Caco-2 (cell line): ENCODE measurements at regions not wholly inside any gene's neighbourhood (a gene's known extent, or its start where the extent isn't known, plus 50 kb on each side); places are given as distances from the start of the nearest gene placed in this dataset.

Experiments
- BruUV-seq: library from RNA; stranded (reverse); fragments of 400-500 nt; replicated peaks from 2 replicates; lab custom pipeline; 2021; lab: Mats Ljungman, UMichigan
- CTCF ChIA-PET: fragments of 300-600 bp; sonication (Branson Sonifier 250); formaldehyde crosslinking; loops from one replicate; lab custom pipeline; 2022; ENCODE audit warnings: antibody characterized with exemption; lab: Charles Lee
- POLR2A ChIA-PET: fragments of 300-600 bp; sonication (Branson Sonifier 250); formaldehyde crosslinking; loops from one replicate; lab custom pipeline; 2022; ENCODE audit warnings: antibody characterized with exemption; lab: Charles Lee
- DNase-seq, 2 experiments: peaks; one replicate each; pipeline versions ENCODE4 v3.0.0 to v3.0.0-alpha.2; 2020 to 2022
- H3K27me3 ChIP-seq: replicated peaks from 2 replicates; pipeline ENCODE4 v1.6.0; 2011; ENCODE audit warnings: low read length; ENCODE audit not compliant: control insufficient read depth, insufficient read depth
- H3K36me3 ChIP-seq: 2 replicates; pipeline ENCODE4 v1.5.1; 2011; ENCODE audit warnings: low read length; ENCODE audit not compliant: control insufficient read depth, insufficient read depth
- H3K4me1 ChIP-seq: fragments of 250-450 bp; sonication (Bioruptor Pico); 2 replicates; pipeline ENCODE4 v1.5.1; 2020; ENCODE audit warnings: mild to moderate bottlenecking
- H3K4me3 ChIP-seq: 2 replicates; pipeline ENCODE4 v1.5.1; 2011; ENCODE audit warnings: low read depth, mild to moderate bottlenecking, control low read depth, low read length
- H3K9me3 ChIP-seq: fragments of 250-450 bp; sonication (Bioruptor Pico); 2 replicates; pipeline ENCODE4 v1.5.1; 2020; ENCODE audit warnings: mild to moderate bottlenecking, moderate library complexity
- H3K27ac Mint-ChIP-seq: one replicate; pipeline ENCODE4 v1.8.0; 2022; ENCODE audit warnings: mixed read lengths; ENCODE audit not compliant: unreplicated experiment
- H3K27me3 Mint-ChIP-seq: one replicate; pipeline ENCODE4 v1.8.0; 2022; ENCODE audit warnings: mixed read lengths; ENCODE audit not compliant: insufficient read depth, unreplicated experiment
- H3K36me3 Mint-ChIP-seq: one replicate; pipeline ENCODE4 v1.8.0; 2022; ENCODE audit warnings: mild to moderate bottlenecking, mixed read lengths; ENCODE audit not compliant: insufficient read depth, unreplicated experiment
- H3K4me1 Mint-ChIP-seq: one replicate; pipeline ENCODE4 v1.8.0; 2022; ENCODE audit warnings: low read depth, mixed read lengths; ENCODE audit not compliant: unreplicated experiment
- H3K4me3 Mint-ChIP-seq: one replicate; pipeline ENCODE4 v1.8.0; 2022; ENCODE audit warnings: mild to moderate bottlenecking, moderate library complexity, mixed read lengths; ENCODE audit not compliant: unreplicated experiment
- H3K9me3 Mint-ChIP-seq: one replicate; pipeline ENCODE4 v1.8.0; 2022; ENCODE audit warnings: mixed read lengths; ENCODE audit not compliant: unreplicated experiment
- CTCF ChIP-seq, 2 experiments: fragments of 200-600 bp in 1 of 2; IDR thresholded peaks; 1 replicate in 1 of 2; 2 replicates in 1 of 2; pipeline versions ENCODE4 v1.5.1 to v1.8.0; 2011 to 2022; ENCODE audit warnings: antibody characterized with exemption in 1 of 2, control low read depth in 1 of 2, inconsistent platforms in 1 of 2, low read depth in 1 of 2, low read length in 1 of 2, mild to moderate bottlenecking in 1 of 2, moderate library complexity in 1 of 2; ENCODE audit not compliant: insufficient read depth in 1 of 2, severe bottlenecking in 1 of 2, unreplicated experiment in 1 of 2
- intact Hi-C: fragments of 100-400 bp; cut with micrococcal nuclease; formaldehyde crosslinking; loops from one replicate; pipeline ENCODE4 v1.10.0; 2022; ENCODE audit not compliant: unreplicated experiment

GRCh38 chr7:21996641-21997040 lies 50.9 kb upstream of the CDCA7L start:
- BruUV-seq: no TSS peak

More at GRCh38 chr7:21996641-21997040, 50.9 kb upstream of the CDCA7L start:
- ChIA-PET POLR2A (no interaction called here), CTCF (no interaction called here)
- no peak for DNase-seq
- Mint-ChIP-seq H3K4me1 (no peaks in the 10 kb centered on the region), H3K36me3 (no peaks in the 10 kb centered on the region), H3K27me3 (peaks cover 8% of the 10 kb centered on the region), H3K4me3 (no peak overlapping the region), H3K9me3 (no peaks in the 10 kb centered on the region), H3K27ac (no peak overlapping the region)
- TF ChIP-seq CTCF (IDR thresholded peaks at IDR 0.05; ENCODE audit: insufficient read depth in 1 of 2, low read depth in 1 of 2, low read length in 1 of 2, severe bottlenecking in 1 of 2, unreplicated experiment in 1 of 2): no peak
- Histone ChIP-seq H3K9me3 (no peaks in the 10 kb centered on the region), H3K27me3 (no peaks in the 10 kb centered on the region), H3K36me3 (no peaks in the 10 kb centered on the region), H3K4me1 (no peaks in the 10 kb centered on the region), H3K4me3 (no peak overlapping the region)
- intact Hi-C loops: no loop called here
